ENCODE measurements at regions not wholly inside any gene's neighbourhood (a gene's known extent, or its start where the extent isn't known, plus 50 kb on each side); places are given as distances from the start of the nearest gene placed in this dataset.

DNA sequence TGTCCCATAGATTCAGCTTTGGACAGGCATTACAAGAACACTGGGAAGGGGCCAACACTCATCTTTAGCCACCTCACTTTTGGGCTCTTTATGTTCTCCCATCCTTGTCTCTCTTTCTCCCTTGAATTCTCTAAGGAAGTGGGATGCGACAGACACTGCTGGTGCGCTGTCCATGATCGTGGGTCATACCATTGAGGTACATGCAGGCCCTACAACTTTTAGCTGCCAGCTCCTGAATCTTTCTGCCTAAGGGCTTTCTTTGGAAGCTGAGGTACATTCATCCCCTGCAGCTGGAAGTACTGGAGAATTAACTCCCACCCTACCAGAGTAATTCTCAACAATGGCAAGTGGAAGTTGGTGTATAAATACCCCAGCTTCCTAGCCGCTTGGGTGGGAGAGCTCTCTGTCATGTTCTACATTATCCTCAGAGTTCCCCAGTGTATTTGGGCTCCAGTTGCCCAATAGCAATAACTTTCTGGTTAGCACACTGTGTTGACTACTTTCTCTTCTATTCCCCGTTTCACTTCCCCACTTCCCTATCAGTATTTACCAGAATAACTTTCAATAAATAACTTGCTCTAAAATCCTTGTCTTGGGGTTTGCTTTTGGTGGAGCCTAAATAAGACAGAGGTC, 75.6 kb upstream of the ADRA1D start:
- ChIA-PET CTCF (no interaction called here), POLR2A (no interaction called here)
- TF ChIP-seq, protein P1, sequence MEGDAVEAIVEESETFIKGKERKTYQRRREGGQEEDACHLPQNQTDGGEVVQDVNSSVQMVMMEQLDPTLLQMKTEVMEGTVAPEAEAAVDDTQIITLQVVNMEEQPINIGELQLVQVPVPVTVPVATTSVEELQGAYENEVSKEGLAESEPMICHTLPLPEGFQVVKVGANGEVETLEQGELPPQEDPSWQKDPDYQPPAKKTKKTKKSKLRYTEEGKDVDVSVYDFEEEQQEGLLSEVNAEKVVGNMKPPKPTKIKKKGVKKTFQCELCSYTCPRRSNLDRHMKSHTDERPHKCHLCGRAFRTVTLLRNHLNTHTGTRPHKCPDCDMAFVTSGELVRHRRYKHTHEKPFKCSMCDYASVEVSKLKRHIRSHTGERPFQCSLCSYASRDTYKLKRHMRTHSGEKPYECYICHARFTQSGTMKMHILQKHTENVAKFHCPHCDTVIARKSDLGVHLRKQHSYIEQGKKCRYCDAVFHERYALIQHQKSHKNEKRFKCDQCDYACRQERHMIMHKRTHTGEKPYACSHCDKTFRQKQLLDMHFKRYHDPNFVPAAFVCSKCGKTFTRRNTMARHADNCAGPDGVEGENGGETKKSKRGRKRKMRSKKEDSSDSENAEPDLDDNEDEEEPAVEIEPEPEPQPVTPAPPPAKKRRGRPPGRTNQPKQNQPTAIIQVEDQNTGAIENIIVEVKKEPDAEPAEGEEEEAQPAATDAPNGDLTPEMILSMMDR (IDR thresholded peaks at IDR 0.05; ENCODE audit: insufficient read depth in 1 of 2, low read depth in 1 of 2, low read length in 1 of 2, severe bottlenecking in 1 of 2, unreplicated experiment in 1 of 2), result no peak
- Histone ChIP-seq H3K4me1 (peaks cover 10% of the 10 kb centered on the region; the same call in 1 of the 2 replicates), H3K36me3 (ENCODE audit: control insufficient read depth, insufficient read depth, low read length) (no peaks in the 10 kb centered on the region), H3K9me3 (peaks cover 11% of the 10 kb centered on the region; the same call in 1 of the 2 replicates), H3K4me3 (ENCODE audit: low read depth, low read length) (no peak overlapping the region), H3K27me3 (replicated peaks; ENCODE audit: control insufficient read depth, insufficient read depth, low read length) (no peaks in the 10 kb centered on the region)
- H3K4me3 Mint-ChIP-seq (ENCODE audit: unreplicated experiment), result no peak overlapping the region
- BruUV-seq (replicated peaks), result no TSS peak
- H3K36me3 Mint-ChIP-seq (ENCODE audit: insufficient read depth, unreplicated experiment), result no peaks in the 10 kb centered on the region
- peaks cover 4% of the 10 kb centered on the region for H3K27me3 Mint-ChIP-seq (ENCODE audit: insufficient read depth, unreplicated experiment)
- H3K4me1 Mint-ChIP-seq (ENCODE audit: low read depth, unreplicated experiment), result no peaks in the 10 kb centered on the region
- intact Hi-C loops (cut with micrococcal nuclease; ENCODE audit: unreplicated experiment), result no loop called here
- no peak overlapping the region for H3K27ac Mint-ChIP-seq (ENCODE audit: unreplicated experiment)
- DNase-seq, result no peak
- H3K9me3 Mint-ChIP-seq (ENCODE audit: unreplicated experiment), result peaks cover 10% of the 10 kb centered on the region

DNA sequence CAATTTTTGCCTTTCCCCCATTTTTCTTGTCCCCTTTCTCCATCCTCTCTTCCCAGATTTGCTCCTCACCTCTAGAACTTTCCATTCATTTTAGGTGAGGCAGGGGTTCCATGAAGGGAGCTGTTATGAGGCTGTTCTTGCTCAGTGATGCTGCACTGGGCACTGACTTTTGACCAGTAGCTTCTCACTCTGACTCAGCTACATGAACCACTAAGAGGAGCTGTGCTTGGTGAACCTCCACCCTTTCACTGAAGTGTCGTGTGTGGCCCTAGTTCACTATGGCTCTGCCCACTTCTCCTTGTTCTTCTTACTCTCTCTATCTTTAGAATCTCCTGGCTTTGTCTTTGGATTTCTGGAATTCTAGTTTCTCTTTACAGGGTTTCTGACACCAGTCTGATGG, 73.4 kb upstream of the ADRA1D start:
- Mint-ChIP-seq H3K4me3 (ENCODE audit: unreplicated experiment) (no peak overlapping the region), H3K9me3 (ENCODE audit: unreplicated experiment) (peaks cover 10% of the 10 kb centered on the region), H3K4me1 (ENCODE audit: low read depth, unreplicated experiment) (no peaks in the 10 kb centered on the region), H3K27ac (ENCODE audit: unreplicated experiment) (no peak overlapping the region), H3K27me3 (ENCODE audit: insufficient read depth, unreplicated experiment) (peaks cover 4% of the 10 kb centered on the region), H3K36me3 (ENCODE audit: insufficient read depth, unreplicated experiment) (no peaks in the 10 kb centered on the region)
- DNase-seq, result no peak
- no TSS peak for BruUV-seq (replicated peaks)
- ChIA-PET POLR2A (no interaction called here), CTCF (no interaction called here)
- H3K27me3 ChIP-seq (replicated peaks; ENCODE audit: control insufficient read depth, insufficient read depth, low read length), result no peaks in the 10 kb centered on the region
- H3K9me3 ChIP-seq, result peaks cover 11% of the 10 kb centered on the region; the same call in 1 of the 2 replicates
- H3K4me3 ChIP-seq (ENCODE audit: low read depth, low read length), result no peak overlapping the region
- no peaks in the 10 kb centered on the region for H3K36me3 ChIP-seq (ENCODE audit: control insufficient read depth, insufficient read depth, low read length)
- peaks cover 10% of the 10 kb centered on the region; the same call in 1 of the 2 replicates for H3K4me1 ChIP-seq
- intact Hi-C loops (cut with micrococcal nuclease; ENCODE audit: unreplicated experiment), result no loop called here
- TF ChIP-seq, protein P1 (IDR thresholded peaks at IDR 0.05; ENCODE audit: insufficient read depth in 1 of 2, low read depth in 1 of 2, low read length in 1 of 2, severe bottlenecking in 1 of 2, unreplicated experiment in 1 of 2), result no peak

DNA sequence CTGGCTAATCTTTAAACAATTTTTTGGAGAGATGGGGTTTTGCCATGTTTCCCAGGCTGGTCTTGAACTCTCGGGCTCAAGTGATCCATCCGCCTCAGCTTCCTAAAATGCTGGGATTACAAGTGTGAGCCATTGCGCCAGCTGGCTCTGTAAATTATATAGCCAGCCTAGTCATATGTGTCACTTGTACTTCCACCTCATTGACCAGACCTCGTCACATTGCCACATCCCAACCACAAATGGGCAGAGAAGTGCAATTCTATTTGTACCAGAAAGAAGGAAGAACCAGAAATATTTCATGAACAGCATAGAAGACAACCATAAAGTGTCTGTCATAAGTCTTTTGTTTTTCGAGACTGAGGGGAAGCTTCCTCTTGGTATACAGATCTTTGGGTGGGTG, 71.2 kb upstream of the ADRA1D start:
- CTCF ChIA-PET, result no interaction called here
- no peak overlapping the region for H3K4me3 Mint-ChIP-seq (ENCODE audit: unreplicated experiment)
- Histone ChIP-seq H3K27me3 (replicated peaks; ENCODE audit: control insufficient read depth, insufficient read depth, low read length) (no peaks in the 10 kb centered on the region), H3K4me3 (ENCODE audit: low read depth, low read length) (no peak overlapping the region), H3K36me3 (ENCODE audit: control insufficient read depth, insufficient read depth, low read length) (no peaks in the 10 kb centered on the region), H3K9me3 (peaks cover 3% of the 10 kb centered on the region; the same call in 1 of the 2 replicates), H3K4me1 (no peaks in the 10 kb centered on the region)
- no peaks in the 10 kb centered on the region for H3K4me1 Mint-ChIP-seq (ENCODE audit: low read depth, unreplicated experiment)
- POLR2A ChIA-PET, result no interaction called here
- no peak overlapping the region for H3K27ac Mint-ChIP-seq (ENCODE audit: unreplicated experiment)
- peaks cover 4% of the 10 kb centered on the region for H3K27me3 Mint-ChIP-seq (ENCODE audit: insufficient read depth, unreplicated experiment)
- peaks cover 8% of the 10 kb centered on the region for H3K9me3 Mint-ChIP-seq (ENCODE audit: unreplicated experiment)
- BruUV-seq (replicated peaks), result no TSS peak
- intact Hi-C loops (cut with micrococcal nuclease; ENCODE audit: unreplicated experiment), result no loop called here
- TF ChIP-seq, protein P1 (IDR thresholded peaks at IDR 0.05; ENCODE audit: insufficient read depth in 1 of 2, low read depth in 1 of 2, low read length in 1 of 2, severe bottlenecking in 1 of 2, unreplicated experiment in 1 of 2), result no peak
- H3K36me3 Mint-ChIP-seq (ENCODE audit: insufficient read depth, unreplicated experiment), result no peaks in the 10 kb centered on the region
- DNase-seq, result no peak

Data from Caco-2 (cell line).